ENCODE measurements at regions not wholly inside any gene's neighbourhood (a gene's known extent, or its start where the extent isn't known, plus 50 kb on each side); places are given as distances from the start of the nearest gene placed in this dataset.

GRCh38 chr3:137097852-137098251 is 140.1 kb downstream of the IL20RB start:
- TF ChIP-seq CTCF (optimal IDR thresholded peaks at IDR 0.05 in 1 of 3, IDR thresholded peaks at IDR 0.05 in 1 of 3, conservative IDR thresholded peaks at IDR 0.05 in 1 of 3; ENCODE audit: extremely low read depth in 1 of 3, insufficient read depth in 2 of 3, low read length in 3 of 3), result no peak
- TF ChIP-seq EZH2 (IDR thresholded peaks at IDR 0.05; ENCODE audit: low read length), result no peak
